ENCODE measurements at regions not wholly inside any gene's neighbourhood (a gene's known extent, or its start where the extent isn't known, plus 50 kb on each side); places are given as distances from the start of the nearest gene placed in this dataset.

- TF ChIP-seq, protein P1, sequence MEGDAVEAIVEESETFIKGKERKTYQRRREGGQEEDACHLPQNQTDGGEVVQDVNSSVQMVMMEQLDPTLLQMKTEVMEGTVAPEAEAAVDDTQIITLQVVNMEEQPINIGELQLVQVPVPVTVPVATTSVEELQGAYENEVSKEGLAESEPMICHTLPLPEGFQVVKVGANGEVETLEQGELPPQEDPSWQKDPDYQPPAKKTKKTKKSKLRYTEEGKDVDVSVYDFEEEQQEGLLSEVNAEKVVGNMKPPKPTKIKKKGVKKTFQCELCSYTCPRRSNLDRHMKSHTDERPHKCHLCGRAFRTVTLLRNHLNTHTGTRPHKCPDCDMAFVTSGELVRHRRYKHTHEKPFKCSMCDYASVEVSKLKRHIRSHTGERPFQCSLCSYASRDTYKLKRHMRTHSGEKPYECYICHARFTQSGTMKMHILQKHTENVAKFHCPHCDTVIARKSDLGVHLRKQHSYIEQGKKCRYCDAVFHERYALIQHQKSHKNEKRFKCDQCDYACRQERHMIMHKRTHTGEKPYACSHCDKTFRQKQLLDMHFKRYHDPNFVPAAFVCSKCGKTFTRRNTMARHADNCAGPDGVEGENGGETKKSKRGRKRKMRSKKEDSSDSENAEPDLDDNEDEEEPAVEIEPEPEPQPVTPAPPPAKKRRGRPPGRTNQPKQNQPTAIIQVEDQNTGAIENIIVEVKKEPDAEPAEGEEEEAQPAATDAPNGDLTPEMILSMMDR (IDR thresholded peaks at IDR 0.05), result no peak
- no peak for TF ChIP-seq EZH2 (IDR thresholded peaks at IDR 0.05; ENCODE audit: borderline replicate concordance, insufficient read depth, low read depth, low read length, poor library complexity, severe bottlenecking)
Measured at GRCh38 chr15:53453253-53454105, 306.0 kb downstream of the WDR72 start.

Data from B cell (primary cell).